CD8-positive, alpha-beta memory T cell (primary cell): ENCODE measurements at regions not wholly inside any gene's neighbourhood (a gene's known extent, or its start where the extent isn't known, plus 50 kb on each side); places are given as distances from the start of the nearest gene placed in this dataset.

Experiments used
- CTCF ChIA-PET: fragments of 350-600 bp; sonication (Branson Sonifier 250); formaldehyde crosslinking; loops from one replicate; lab custom pipeline; 2021; ENCODE audit warnings: antibody characterized with exemption; lab: Charles Lee
- POLR2A ChIA-PET: fragments of 350-600 bp; sonication (Branson Sonifier 250); formaldehyde crosslinking; loops from one replicate; lab custom pipeline; 2021; ENCODE audit warnings: antibody characterized with exemption; lab: Charles Lee
- DNase-seq, 5 donors: peaks; one replicate each; pipeline versions ENCODE4 v3.0.0 to v3.0.0-alpha.2; 2020 to 2022; ENCODE audit warnings: mixed read lengths in 1 of 5
- H3K27ac ChIP-seq: one replicate; pipeline ENCODE4 v1.7.0; 2013; ENCODE audit warnings: low read depth, mild to moderate bottlenecking, low read length, moderate library complexity
- H3K27me3 ChIP-seq: 2 replicates; pipeline ENCODE4 v1.7.0; 2013; ENCODE audit warnings: low read length, mild to moderate bottlenecking; ENCODE audit not compliant: insufficient read depth, poor library complexity, severe bottlenecking
- H3K36me3 ChIP-seq: 2 replicates; pipeline ENCODE4 v1.7.0; 2013; ENCODE audit warnings: mild to moderate bottlenecking, low read length, moderate library complexity; ENCODE audit not compliant: insufficient read depth
- H3K4me1 ChIP-seq: 2 replicates; pipeline ENCODE4 v1.7.0; 2013; ENCODE audit warnings: mild to moderate bottlenecking, low read length, moderate library complexity; ENCODE audit not compliant: insufficient read depth
- H3K4me3 ChIP-seq: 2 replicates; pipeline ENCODE4 v1.7.0; 2013; ENCODE audit warnings: mild to moderate bottlenecking, low read length
- H3K9me3 ChIP-seq: 2 replicates; pipeline ENCODE4 v1.7.0; 2013; ENCODE audit warnings: mild to moderate bottlenecking, low read length
- H3K27ac Mint-ChIP-seq, 8 donors: one replicate each; pipeline ENCODE4 v1.8.0; 2020 to 2021; ENCODE audit warnings: mixed read lengths in 8 of 8, mild to moderate bottlenecking in 6 of 8, inconsistent platforms in 3 of 8, moderate library complexity in 3 of 8
- H3K27me3 Mint-ChIP-seq, 2 donors: one replicate each; pipeline ENCODE4 v1.8.0; 2020 to 2021; ENCODE audit warnings: mixed read lengths in 2 of 2, mild to moderate bottlenecking in 1 of 2, moderate library complexity in 1 of 2
- H3K36me3 Mint-ChIP-seq, 3 donors: one replicate each; pipeline ENCODE4 v1.8.0; 2020 to 2021; ENCODE audit warnings: mixed read lengths in 3 of 3, inconsistent platforms in 1 of 3, mild to moderate bottlenecking in 1 of 3
- H3K4me1 Mint-ChIP-seq, 3 donors: one replicate each; pipeline ENCODE4 v1.8.0; 2020 to 2021; ENCODE audit warnings: mixed read lengths in 3 of 3, inconsistent platforms in 1 of 3, mild to moderate bottlenecking in 1 of 3
- H3K4me3 Mint-ChIP-seq, 7 donors: one replicate each; pipeline ENCODE4 v1.8.0; 2020 to 2021; ENCODE audit warnings: mixed read lengths in 7 of 7, mild to moderate bottlenecking in 6 of 7, moderate library complexity in 4 of 7, inconsistent platforms in 2 of 7
- H3K9me3 Mint-ChIP-seq, 5 donors: one replicate each; pipeline ENCODE4 v1.8.0; 2020 to 2022; ENCODE audit warnings: mixed read lengths in 5 of 5, mild to moderate bottlenecking in 3 of 5, moderate library complexity in 2 of 5, inconsistent platforms in 1 of 5

- no peak overlapping the region for H3K4me3 Mint-ChIP-seq
- H3K27ac Mint-ChIP-seq: no peak overlapping the region
- Histone ChIP-seq H3K27me3 (no peaks in the 10 kb centered on the region), H3K36me3 (no peaks in the 10 kb centered on the region), H3K9me3 (no peaks in the 10 kb centered on the region), H3K27ac (no peak overlapping the region), H3K4me3 (no peak overlapping the region), H3K4me1 (no peaks in the 10 kb centered on the region)
- DNase-seq: no peak
- H3K27me3 Mint-ChIP-seq: no peaks in the 10 kb centered on the region
- peaks cover 0 to 1% (median 0%) of the 10 kb centered on the region in 3 donors for H3K36me3 Mint-ChIP-seq
- H3K9me3 Mint-ChIP-seq: peaks cover 0 to 2% (median 0%) of the 10 kb centered on the region in 5 donors
- ChIA-PET POLR2A (no interaction called here), CTCF (no interaction called here)
- no peaks in the 10 kb centered on the region for H3K4me1 Mint-ChIP-seq
These were observed 212.3 kb upstream of the RPS6KA3 start for GRCh38 chrX:20479048-20479447.

- POLR2A ChIA-PET: no interaction called here
- Histone ChIP-seq H3K4me3 (no peak overlapping the region), H3K27me3 (no peaks in the 10 kb centered on the region), H3K36me3 (no peaks in the 10 kb centered on the region), H3K27ac (no peak overlapping the region), H3K9me3 (no peaks in the 10 kb centered on the region), H3K4me1 (no peaks in the 10 kb centered on the region)
- CTCF ChIA-PET: no interaction called here
- DNase-seq: no peak
- H3K4me1 Mint-ChIP-seq: no peaks in the 10 kb centered on the region
- peaks cover 0 to under 1% of the 10 kb centered on the region in 2 donors for H3K27me3 Mint-ChIP-seq
- H3K4me3 Mint-ChIP-seq: no peak overlapping the region
- H3K27ac Mint-ChIP-seq: no peak overlapping the region
- H3K36me3 Mint-ChIP-seq: peaks cover 0 to 1% (median 0%) of the 10 kb centered on the region in 3 donors
- H3K9me3 Mint-ChIP-seq: no peaks in the 10 kb centered on the region
These were observed 211.3 kb upstream of the RPS6KA3 start for GRCh38 chrX:20477836-20478524.

DNA sequence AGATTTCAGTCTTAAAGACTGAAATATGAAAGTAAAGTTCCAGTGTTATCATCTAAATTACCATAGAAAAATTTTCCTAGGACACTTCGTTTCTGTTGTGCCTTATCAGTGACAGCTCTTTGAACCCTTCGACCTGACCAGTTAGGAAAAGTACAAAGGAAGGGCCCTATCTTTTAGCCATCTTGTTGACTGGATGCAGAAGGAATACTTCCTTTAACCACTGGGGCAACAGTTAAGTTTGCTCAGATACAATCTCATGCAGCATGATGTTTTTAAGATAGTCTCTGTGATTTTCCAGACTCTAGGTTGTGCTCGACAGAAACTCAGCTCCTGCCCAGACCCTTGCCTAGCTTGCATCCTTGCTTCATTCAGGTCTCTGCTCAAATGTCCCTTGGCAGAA, 210.5 kb upstream of the RPS6KA3 start:
- ChIA-PET CTCF (no interaction called here), POLR2A (no interaction called here)
- no peak overlapping the region for H3K27ac Mint-ChIP-seq
- Histone ChIP-seq H3K9me3 (no peaks in the 10 kb centered on the region), H3K4me1 (no peaks in the 10 kb centered on the region), H3K27me3 (no peaks in the 10 kb centered on the region), H3K27ac (no peak overlapping the region), H3K36me3 (no peaks in the 10 kb centered on the region), H3K4me3 (no peak overlapping the region)
- no peak for DNase-seq
- H3K4me1 Mint-ChIP-seq: no peaks in the 10 kb centered on the region
- H3K4me3 Mint-ChIP-seq: no peak overlapping the region
- H3K27me3 Mint-ChIP-seq: peaks cover 0 to 2% of the 10 kb centered on the region in 2 donors
- H3K36me3 Mint-ChIP-seq: peaks cover 0 to 1% (median 0%) of the 10 kb centered on the region in 3 donors
- H3K9me3 Mint-ChIP-seq: no peaks in the 10 kb centered on the region

DNA sequence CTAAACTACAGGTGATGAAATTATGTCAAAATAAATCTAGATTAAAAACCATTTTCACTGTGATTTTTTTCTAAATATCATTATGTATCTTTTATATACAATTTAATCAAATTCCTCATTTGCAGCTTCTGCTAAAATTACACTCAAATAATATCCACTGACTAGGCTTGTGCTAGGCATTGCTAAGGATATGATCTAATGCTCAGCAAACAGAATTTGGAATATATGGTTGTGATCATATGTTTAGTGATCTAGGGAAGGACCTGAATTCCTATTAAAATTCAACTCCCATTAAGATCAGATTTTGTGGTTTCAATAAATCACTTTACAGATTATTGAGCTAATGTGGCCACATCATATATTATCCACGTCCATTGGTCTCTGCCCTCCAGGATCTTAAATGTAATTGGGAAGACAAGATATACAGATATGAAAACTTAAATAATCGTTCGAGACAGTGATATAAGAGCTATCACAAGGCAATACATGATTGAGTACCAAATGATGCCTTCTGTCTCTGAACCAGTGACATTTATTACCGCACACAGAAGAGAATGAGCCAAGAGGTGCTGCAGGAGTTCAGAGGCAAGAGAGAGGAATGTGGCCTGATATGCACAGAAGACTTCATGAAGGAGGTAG, 206.0 kb upstream of the RPS6KA3 start:
- peaks cover 0 to 2% of the 10 kb centered on the region in 2 donors for H3K27me3 Mint-ChIP-seq
- peak overlapping the region in 1 of 8 donors; percentile 86 for H3K27ac Mint-ChIP-seq
- no peak overlapping the region for H3K4me3 Mint-ChIP-seq
- Histone ChIP-seq H3K4me1 (no peaks in the 10 kb centered on the region), H3K9me3 (no peaks in the 10 kb centered on the region), H3K4me3 (no peak overlapping the region), H3K27me3 (no peaks in the 10 kb centered on the region), H3K27ac (no peak overlapping the region), H3K36me3 (no peaks in the 10 kb centered on the region)
- no peaks in the 10 kb centered on the region for H3K36me3 Mint-ChIP-seq
- no peaks in the 10 kb centered on the region for H3K9me3 Mint-ChIP-seq
- no peaks in the 10 kb centered on the region for H3K4me1 Mint-ChIP-seq
- DNase-seq: no peak
- ChIA-PET POLR2A (no interaction called here), CTCF (interaction anchor here (1.4 kb wide), 1 partner anchor 20 kb away, joined by 3 read pairs; no protein-coding TSS in a partner anchor)

DNA sequence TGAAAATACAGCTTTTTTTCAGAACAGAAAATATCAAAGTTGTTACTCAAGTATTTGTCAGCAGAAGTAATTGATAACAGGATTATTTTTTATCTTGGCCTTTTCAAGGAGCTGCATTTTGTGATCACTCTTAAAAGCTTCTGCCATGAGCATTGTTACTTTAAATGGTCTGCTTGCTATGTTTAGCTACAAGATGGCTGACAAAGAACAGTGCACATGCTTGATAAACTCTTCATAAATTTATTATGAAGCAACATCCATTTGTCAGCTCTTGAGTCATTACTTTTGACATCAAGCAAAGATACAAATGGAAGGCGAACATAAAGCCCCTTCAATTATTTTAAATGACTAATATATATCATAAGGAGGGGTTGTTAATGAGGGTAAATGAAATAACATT, 205.4 kb upstream of the RPS6KA3 start:
- POLR2A ChIA-PET: no interaction called here
- CTCF ChIA-PET: interaction anchor here (1.4 kb wide), 1 partner anchor 19 kb away, joined by 3 read pairs; no protein-coding TSS in a partner anchor

GRCh38 chrX:20471483-20471882, 204.8 kb upstream of the RPS6KA3 start:
- Mint-ChIP-seq H3K27ac (no peak overlapping the region), H3K4me3 (no peak overlapping the region), H3K36me3 (no peaks in the 10 kb centered on the region), H3K9me3 (no peaks in the 10 kb centered on the region), H3K27me3 (peaks cover 0 to 2% of the 10 kb centered on the region in 2 donors), H3K4me1 (no peaks in the 10 kb centered on the region)
- H3K4me3 ChIP-seq: no peak overlapping the region
- no peak overlapping the region for H3K27ac ChIP-seq
- no peaks in the 10 kb centered on the region for H3K36me3 ChIP-seq
- no peaks in the 10 kb centered on the region for H3K27me3 ChIP-seq
- no peaks in the 10 kb centered on the region for H3K4me1 ChIP-seq
- POLR2A ChIA-PET: no interaction called here
- CTCF ChIA-PET: interaction anchor here (1.4 kb wide), 1 partner anchor 19 kb away, joined by 3 read pairs; no protein-coding TSS in a partner anchor
- H3K9me3 ChIP-seq: no peaks in the 10 kb centered on the region
- DNase-seq: no peak

More for the DNA sequence above, 205.4 kb upstream of the RPS6KA3 start:
- Histone ChIP-seq H3K27ac (no peak overlapping the region), H3K27me3 (no peaks in the 10 kb centered on the region), H3K4me3 (no peak overlapping the region), H3K4me1 (no peaks in the 10 kb centered on the region), H3K36me3 (no peaks in the 10 kb centered on the region), H3K9me3 (no peaks in the 10 kb centered on the region)
- no peak overlapping the region for H3K4me3 Mint-ChIP-seq
- peaks cover 0 to 2% of the 10 kb centered on the region in 2 donors for H3K27me3 Mint-ChIP-seq
- no peaks in the 10 kb centered on the region for H3K4me1 Mint-ChIP-seq
- H3K9me3 Mint-ChIP-seq: no peaks in the 10 kb centered on the region
- no peak for DNase-seq
- no peak overlapping the region for H3K27ac Mint-ChIP-seq
- H3K36me3 Mint-ChIP-seq: no peaks in the 10 kb centered on the region

DNA sequence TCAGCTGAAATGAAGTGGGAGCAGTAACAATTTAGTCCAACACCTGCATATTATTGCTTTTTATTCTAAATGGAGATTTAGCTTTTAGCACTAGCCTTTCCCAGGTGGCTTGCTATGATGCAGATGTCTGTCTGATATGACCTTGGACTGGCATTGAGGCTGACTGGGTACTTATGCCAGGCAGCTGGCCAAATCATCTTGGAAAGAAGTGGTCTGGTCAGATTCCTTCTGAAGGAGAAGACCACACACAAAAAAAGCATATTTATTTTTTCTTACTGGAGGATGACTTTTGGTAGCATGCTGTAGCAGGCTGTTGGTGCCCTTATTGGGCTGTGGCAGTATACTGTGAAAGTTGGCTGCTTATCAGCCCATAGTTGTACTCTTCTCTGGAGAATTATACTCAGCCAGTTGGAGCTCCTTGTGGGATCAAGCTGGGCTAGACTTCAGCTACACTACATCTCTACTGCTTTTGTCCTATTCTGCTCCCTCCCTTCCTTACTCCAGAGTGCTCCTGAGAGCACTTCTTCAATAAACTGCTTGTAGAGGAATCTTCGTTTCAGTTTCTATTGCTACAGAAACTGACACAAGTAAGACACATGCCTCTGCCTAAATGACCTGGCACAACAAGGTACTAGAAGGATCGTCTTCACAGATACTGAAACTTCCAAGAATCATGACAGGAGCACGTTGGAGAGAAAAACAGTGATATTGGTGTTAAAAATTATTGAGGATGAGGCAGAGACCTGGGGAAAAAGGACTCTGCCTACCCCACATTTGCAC, 196.8 kb upstream of the RPS6KA3 start:
- POLR2A ChIA-PET: no interaction called here
- no peaks in the 10 kb centered on the region for H3K27me3 Mint-ChIP-seq
- no peaks in the 10 kb centered on the region for H3K36me3 Mint-ChIP-seq
- H3K27ac Mint-ChIP-seq: peak overlapping the region in 1 of 8 donors; percentile 37
- DNase-seq: no peak
- Histone ChIP-seq H3K27me3 (no peaks in the 10 kb centered on the region), H3K9me3 (no peaks in the 10 kb centered on the region), H3K4me3 (no peak overlapping the region), H3K36me3 (no peaks in the 10 kb centered on the region), H3K4me1 (peaks cover 5% of the 10 kb centered on the region), H3K27ac (no peak overlapping the region)
- H3K4me1 Mint-ChIP-seq: peaks cover 10 to 36% (median 24%) of the 10 kb centered on the region in 3 donors
- CTCF ChIA-PET: no interaction called here
- H3K4me3 Mint-ChIP-seq: peak overlapping the region in 4 of 7 donors; percentile 18 to 75 (median 29)
- no peaks in the 10 kb centered on the region for H3K9me3 Mint-ChIP-seq

- Histone ChIP-seq H3K4me1 (peaks cover 5% of the 10 kb centered on the region), H3K27me3 (no peaks in the 10 kb centered on the region), H3K27ac (no peak overlapping the region), H3K9me3 (no peaks in the 10 kb centered on the region), H3K36me3 (no peaks in the 10 kb centered on the region), H3K4me3 (no peak overlapping the region)
- ChIA-PET CTCF (no interaction called here), POLR2A (no interaction called here)
- Mint-ChIP-seq H3K9me3 (no peaks in the 10 kb centered on the region), H3K27me3 (peaks cover 0 to under 1% of the 10 kb centered on the region in 2 donors), H3K4me1 (peaks cover 10 to 38% (median 25%) of the 10 kb centered on the region in 3 donors), H3K4me3 (no peak overlapping the region), H3K36me3 (peaks cover 0 to under 1% (median 0%) of the 10 kb centered on the region in 3 donors), H3K27ac (no peak overlapping the region)
- DNase-seq: no peak
These were observed 194.9 kb upstream of the RPS6KA3 start for GRCh38 chrX:20461576-20461975.
